ENCODE measurements at regions not wholly inside any gene's neighbourhood (a gene's known extent, or its start where the extent isn't known, plus 50 kb on each side); places are given as distances from the start of the nearest gene placed in this dataset.

- TF ChIP-seq POLR2A (IDR thresholded peaks at IDR 0.05; ENCODE audit: low read length) (no peak), MAFK (IDR thresholded peaks at IDR 0.05; ENCODE audit: partially characterized antibody) (no peak), CTCF (IDR thresholded peaks at IDR 0.05) (no peak), REST (IDR thresholded peaks at IDR 0.05) (no peak), EP300 (IDR thresholded peaks at IDR 0.05) (no peak)
Measured at GRCh38 chr4:24404281-24404680, 180.1 kb downstream of the DHX15 start.

Data from A549 (cell line).